Peyer's patch (tissue), 4 donors: ENCODE measurements at regions not wholly inside any gene's neighbourhood (a gene's known extent, or its start where the extent isn't known, plus 50 kb on each side); places are given as distances from the start of the nearest gene placed in this dataset.

Source experiments
- CTCF ChIP-seq, 6 experiments: fragments of 450-650 bp in 4 of 6; fragments of 200-600 bp in 2 of 6; sonication (generic) in 1 of 6; IDR thresholded peaks; one replicate each; pipeline ENCODE4 v1.5.1; 2017 to 2019; ENCODE audit warnings: antibody characterized with exemption in 6 of 6, mild to moderate bottlenecking in 3 of 6, moderate library complexity in 1 of 6
- POLR2A ChIP-seq, 2 donors: fragments of 450-650 bp; IDR thresholded peaks; one replicate each; pipeline ENCODE4 v1.5.1; 2017; ENCODE audit warnings: antibody characterized with exemption in 2 of 2, mild to moderate bottlenecking in 2 of 2, moderate library complexity in 2 of 2

DNA sequence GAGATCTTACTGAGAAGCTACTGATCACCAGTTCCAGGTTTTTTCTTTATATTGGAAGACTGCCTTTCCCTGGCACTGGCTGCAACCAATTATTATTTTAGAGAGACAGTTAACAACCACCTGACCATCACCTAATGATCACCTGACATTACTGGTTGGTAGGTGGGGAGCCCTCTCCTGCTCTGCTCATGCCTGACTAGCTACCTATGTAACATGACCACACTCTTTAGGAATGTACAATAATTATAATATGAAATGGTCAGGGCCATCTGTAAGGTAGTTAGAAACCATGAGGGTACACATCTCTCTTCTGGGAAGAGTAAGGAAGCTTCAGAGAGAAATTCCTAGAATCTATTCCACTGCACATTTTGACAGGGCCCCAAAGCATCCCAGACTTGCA is 59.0 kb upstream of the SCEL start:
- TF ChIP-seq POLR2A (IDR thresholded peaks at IDR 0.05) (no peak), CTCF (IDR thresholded peaks at IDR 0.05) (no peak)
